ENCODE measurements at regions not wholly inside any gene's neighbourhood (a gene's known extent, or its start where the extent isn't known, plus 50 kb on each side); places are given as distances from the start of the nearest gene placed in this dataset.

- TF ChIP-seq CTCF (IDR thresholded peaks at IDR 0.05; ENCODE audit: low read depth, low read length, missing control alignments), result no peak
- no peak overlapping the region for H3K4me3 ChIP-seq (ENCODE audit: low read depth, low read length)
- DNase-seq (ENCODE audit: low read depth), result no peak
Observed at GRCh38 chr4:43253541-43253940, 361.0 kb downstream of the GRXCR1 start.

DNA sequence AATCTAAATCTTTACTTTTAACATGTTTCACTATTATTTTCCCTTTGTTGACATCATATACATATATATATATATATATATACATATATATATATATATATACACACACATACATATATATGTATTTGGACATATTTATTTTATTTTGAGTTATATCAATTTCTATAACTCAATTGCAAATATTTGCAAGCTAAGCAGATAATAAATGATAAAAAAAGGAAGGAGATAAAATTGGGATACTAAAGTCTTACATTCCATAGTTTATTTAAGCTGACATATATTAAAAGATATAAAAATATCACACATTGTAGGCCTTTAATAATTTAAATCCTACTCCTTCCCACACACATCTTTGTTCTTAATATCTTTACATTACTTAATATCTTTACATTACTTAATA lies 372.2 kb downstream of the GRXCR1 start:
- no peak overlapping the region for H3K4me3 ChIP-seq (ENCODE audit: low read depth, low read length)
- TF ChIP-seq CTCF (IDR thresholded peaks at IDR 0.05; ENCODE audit: low read depth, low read length, missing control alignments), result no peak
- no peak for DNase-seq (ENCODE audit: low read depth)

DNA sequence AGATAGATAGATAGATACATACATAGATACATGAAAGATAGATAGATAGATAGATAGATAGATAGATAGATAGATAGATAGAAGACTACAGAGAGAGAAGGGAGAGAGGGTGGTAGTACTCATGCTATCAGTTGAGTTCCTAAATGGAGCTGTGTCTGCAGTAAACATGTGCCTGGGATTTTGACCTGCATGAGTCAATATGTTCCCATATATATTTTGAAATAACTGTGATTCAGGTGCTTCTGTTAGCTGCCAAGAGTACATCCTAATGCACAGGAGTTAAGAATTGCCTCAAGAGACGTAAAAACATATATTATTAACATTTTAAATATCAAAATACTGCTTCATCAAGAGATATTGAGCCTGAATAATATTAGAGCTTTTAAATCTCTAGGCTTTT lies 379.4 kb downstream of the GRXCR1 start:
- H3K4me3 ChIP-seq (ENCODE audit: low read depth, low read length), result no peak overlapping the region
- no peak for DNase-seq (ENCODE audit: low read depth)
- no peak for TF ChIP-seq CTCF (IDR thresholded peaks at IDR 0.05; ENCODE audit: low read depth, low read length, missing control alignments)

GRCh38 chr4:43274376-43274775 lies 381.9 kb downstream of the GRXCR1 start:
- no peak for TF ChIP-seq CTCF (IDR thresholded peaks at IDR 0.05; ENCODE audit: low read depth, low read length, missing control alignments)
- no peak for DNase-seq (ENCODE audit: low read depth)

DNA sequence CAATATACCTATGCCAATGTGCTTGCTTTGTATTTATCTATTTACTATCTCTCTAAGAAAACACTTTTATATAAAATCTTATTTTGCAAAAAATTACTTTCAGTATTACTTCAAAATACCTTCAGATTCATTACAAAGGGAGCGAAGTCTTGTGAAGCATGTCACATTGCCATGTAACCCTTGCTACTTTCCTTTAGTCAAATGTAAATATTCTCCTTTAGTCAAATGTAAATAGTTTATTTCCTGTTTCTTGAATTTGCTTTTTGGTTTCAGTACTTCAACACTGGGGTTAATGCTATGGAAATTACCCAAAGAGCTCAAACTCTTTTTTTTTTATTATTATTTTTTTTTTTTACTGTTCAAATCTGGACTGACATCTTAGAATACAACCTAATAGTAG lies 383.3 kb downstream of the GRXCR1 start:
- TF ChIP-seq CTCF (IDR thresholded peaks at IDR 0.05; ENCODE audit: low read depth, low read length, missing control alignments), result no peak
- no peak for DNase-seq (ENCODE audit: low read depth)
- H3K4me3 ChIP-seq (ENCODE audit: low read depth, low read length), result no peak overlapping the region

More at GRCh38 chr4:43274376-43274775, 381.9 kb downstream of the GRXCR1 start:
- no peak overlapping the region for H3K4me3 ChIP-seq (ENCODE audit: low read depth, low read length)

DNA sequence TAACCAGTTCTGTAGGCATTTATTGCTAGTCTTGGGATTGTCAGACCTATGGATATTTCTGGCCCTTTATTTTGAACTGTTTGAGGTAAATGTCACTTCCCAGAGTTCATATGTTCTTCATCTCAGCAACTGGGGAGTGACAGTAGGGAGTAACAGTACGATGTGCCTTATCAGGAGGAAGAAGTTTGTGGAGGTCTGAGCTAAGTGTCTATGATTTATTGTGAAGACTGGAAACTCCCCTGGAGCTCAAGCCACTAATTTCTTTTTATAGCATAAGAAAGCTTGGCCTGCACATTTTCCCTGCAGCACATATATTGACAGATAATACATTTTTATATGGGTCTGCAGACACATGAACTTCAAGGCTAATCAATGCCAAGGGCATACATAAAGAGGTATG lies 383.8 kb downstream of the GRXCR1 start:
- no peak for DNase-seq (ENCODE audit: low read depth)
- no peak overlapping the region for H3K4me3 ChIP-seq (ENCODE audit: low read depth, low read length)
- TF ChIP-seq CTCF (IDR thresholded peaks at IDR 0.05; ENCODE audit: low read depth, low read length, missing control alignments), result no peak

DNA sequence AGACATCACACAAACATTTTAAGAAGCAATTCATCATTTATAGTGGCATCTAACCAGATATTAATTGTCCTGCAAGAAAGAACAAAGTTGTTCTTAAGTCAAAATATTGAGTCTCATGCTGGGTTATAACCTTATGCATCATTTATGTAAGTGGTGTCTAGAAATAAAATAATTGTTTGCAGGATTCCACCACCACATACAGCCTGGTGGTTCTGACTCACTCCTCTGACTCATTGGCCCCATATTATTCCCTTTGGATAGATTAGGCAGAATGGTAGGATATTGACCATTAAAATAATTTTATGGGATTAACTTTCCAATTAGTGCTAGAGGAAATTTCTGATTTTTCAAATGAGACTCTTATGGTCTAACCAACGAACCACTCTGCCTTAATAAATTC lies 384.5 kb downstream of the GRXCR1 start:
- no peak overlapping the region for H3K4me3 ChIP-seq (ENCODE audit: low read depth, low read length)
- DNase-seq (ENCODE audit: low read depth), result no peak
- no peak for TF ChIP-seq CTCF (IDR thresholded peaks at IDR 0.05; ENCODE audit: low read depth, low read length, missing control alignments)

Data from GM12864 (cell line).